CD4-positive, alpha-beta T cell treated with Interleukin-4 for 1 hour (primary cell): ENCODE measurements at regions not wholly inside any gene's neighbourhood (a gene's known extent, or its start where the extent isn't known, plus 50 kb on each side); places are given as distances from the start of the nearest gene placed in this dataset.

Experiments
- DNase-seq, 2 donors: peaks; one replicate each; pipeline ENCODE4 v3.0.0-alpha.2; 2020 to 2022

GRCh38 chr3:13135811-13136321 is 62.6 kb upstream of the IQSEC1 start:
- peak in 1 of 2 donors; percentile 8 for DNase-seq

GRCh38 chr3:13135251-13135810 is 62.1 kb upstream of the IQSEC1 start:
- peak in 1 of 2 donors; percentile 4 for DNase-seq

- DNase-seq = no peak
Observed at GRCh38 chr3:13134879-13135206, 61.6 kb upstream of the IQSEC1 start.

- peak in 1 of 2 donors; percentile 7 for DNase-seq
Observed at GRCh38 chr3:13134166-13134878, 61.1 kb upstream of the IQSEC1 start.

GRCh38 chr3:13133471-13133981 is 60.3 kb upstream of the IQSEC1 start:
- peak in 1 of 2 donors; percentile 5 for DNase-seq

- no peak for DNase-seq
Observed at GRCh38 chr3:13132731-13133410, 59.6 kb upstream of the IQSEC1 start.

- no peak for DNase-seq
Observed at GRCh38 chr3:13132281-13132680, 59.1 kb upstream of the IQSEC1 start.

GRCh38 chr3:13130464-13131193 is 57.4 kb upstream of the IQSEC1 start:
- no peak for DNase-seq

GRCh38 chr3:13125092-13126015 is 52.1 kb upstream of the IQSEC1 start:
- DNase-seq = no peak

GRCh38 chr3:13124631-13125030 is 51.4 kb upstream of the IQSEC1 start:
- no peak for DNase-seq

GRCh38 chr3:13123765-13124164 is 50.5 kb upstream of the IQSEC1 start:
- DNase-seq = no peak

GRCh38 chr3:13123013-13123654 is 49.9 kb upstream of the IQSEC1 start:
- no peak for DNase-seq
